ENCODE measurements at regions not wholly inside any gene's neighbourhood (a gene's known extent, or its start where the extent isn't known, plus 50 kb on each side); places are given as distances from the start of the nearest gene placed in this dataset.

- TF ChIP-seq, protein P1, sequence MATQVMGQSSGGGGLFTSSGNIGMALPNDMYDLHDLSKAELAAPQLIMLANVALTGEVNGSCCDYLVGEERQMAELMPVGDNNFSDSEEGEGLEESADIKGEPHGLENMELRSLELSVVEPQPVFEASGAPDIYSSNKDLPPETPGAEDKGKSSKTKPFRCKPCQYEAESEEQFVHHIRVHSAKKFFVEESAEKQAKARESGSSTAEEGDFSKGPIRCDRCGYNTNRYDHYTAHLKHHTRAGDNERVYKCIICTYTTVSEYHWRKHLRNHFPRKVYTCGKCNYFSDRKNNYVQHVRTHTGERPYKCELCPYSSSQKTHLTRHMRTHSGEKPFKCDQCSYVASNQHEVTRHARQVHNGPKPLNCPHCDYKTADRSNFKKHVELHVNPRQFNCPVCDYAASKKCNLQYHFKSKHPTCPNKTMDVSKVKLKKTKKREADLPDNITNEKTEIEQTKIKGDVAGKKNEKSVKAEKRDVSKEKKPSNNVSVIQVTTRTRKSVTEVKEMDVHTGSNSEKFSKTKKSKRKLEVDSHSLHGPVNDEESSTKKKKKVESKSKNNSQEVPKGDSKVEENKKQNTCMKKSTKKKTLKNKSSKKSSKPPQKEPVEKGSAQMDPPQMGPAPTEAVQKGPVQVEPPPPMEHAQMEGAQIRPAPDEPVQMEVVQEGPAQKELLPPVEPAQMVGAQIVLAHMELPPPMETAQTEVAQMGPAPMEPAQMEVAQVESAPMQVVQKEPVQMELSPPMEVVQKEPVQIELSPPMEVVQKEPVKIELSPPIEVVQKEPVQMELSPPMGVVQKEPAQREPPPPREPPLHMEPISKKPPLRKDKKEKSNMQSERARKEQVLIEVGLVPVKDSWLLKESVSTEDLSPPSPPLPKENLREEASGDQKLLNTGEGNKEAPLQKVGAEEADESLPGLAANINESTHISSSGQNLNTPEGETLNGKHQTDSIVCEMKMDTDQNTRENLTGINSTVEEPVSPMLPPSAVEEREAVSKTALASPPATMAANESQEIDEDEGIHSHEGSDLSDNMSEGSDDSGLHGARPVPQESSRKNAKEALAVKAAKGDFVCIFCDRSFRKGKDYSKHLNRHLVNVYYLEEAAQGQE (IDR thresholded peaks at IDR 0.05; ENCODE audit: insufficient replicate concordance, low read depth) = no peak
- TF ChIP-seq POLR2AphosphoS5 (IDR thresholded peaks at IDR 0.05; ENCODE audit: low read depth) (no peak), GABPA (IDR thresholded peaks at IDR 0.05; ENCODE audit: low read depth) (no peak), CTCF (IDR thresholded peaks at IDR 0.05; ENCODE audit: insufficient read depth, low read length) (no peak), SPI1 (IDR thresholded peaks at IDR 0.05; ENCODE audit: borderline replicate concordance, low read depth) (no peak)
- Histone ChIP-seq H3K27me3 (ENCODE audit: insufficient read depth, poor library complexity, severe bottlenecking) (peaks cover 8% of the 10 kb centered on the region), H3K4me3 (replicated peaks; ENCODE audit: insufficient read depth, low read length) (no peak overlapping the region), H3K27ac (replicated peaks) (no peak overlapping the region)
- DNase-seq (ENCODE audit: low read depth in 1 of 2, low spot score in 1 of 2) = no peak
These were observed 496.3 kb downstream of the CDH26 start for GRCh38 chr20:60454491-60454890.

DNA sequence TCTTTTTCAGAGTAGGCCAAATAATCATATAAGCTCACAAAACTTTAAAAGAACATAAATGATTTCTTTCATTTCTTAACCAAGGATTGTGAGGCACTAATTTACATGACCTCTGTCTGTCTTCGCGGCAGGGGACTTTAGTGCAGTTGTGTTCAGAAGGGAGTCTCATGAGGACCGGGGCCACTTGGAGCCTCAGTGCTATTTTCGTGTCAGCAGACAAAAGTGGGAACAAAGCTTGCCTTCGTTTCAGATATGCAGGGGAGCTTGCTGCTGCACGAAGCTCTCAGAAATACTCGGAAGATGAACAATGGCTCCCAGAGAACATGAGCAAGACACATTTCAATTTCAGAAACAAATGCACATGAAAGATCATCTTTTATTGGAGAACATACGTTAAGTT is 497.0 kb downstream of the CDH26 start:
- TF ChIP-seq GABPA (IDR thresholded peaks at IDR 0.05; ENCODE audit: low read depth) (no peak), POLR2AphosphoS5 (IDR thresholded peaks at IDR 0.05; ENCODE audit: low read depth) (no peak), CTCF (IDR thresholded peaks at IDR 0.05; ENCODE audit: insufficient read depth, low read length) (no peak), SPI1 (IDR thresholded peaks at IDR 0.05; ENCODE audit: borderline replicate concordance, low read depth) (no peak)
- TF ChIP-seq, protein P1 (IDR thresholded peaks at IDR 0.05; ENCODE audit: insufficient replicate concordance, low read depth) = no peak
- H3K27me3 ChIP-seq (ENCODE audit: insufficient read depth, poor library complexity, severe bottlenecking) = peaks cover 8% of the 10 kb centered on the region
- no peak for DNase-seq (ENCODE audit: low read depth in 1 of 2, low spot score in 1 of 2)
- no peak overlapping the region for H3K27ac ChIP-seq (replicated peaks)
- H3K4me3 ChIP-seq (replicated peaks; ENCODE audit: insufficient read depth, low read length) = no peak overlapping the region

GRCh38 chr20:60459212-60459611 is 501.0 kb downstream of the CDH26 start:
- TF ChIP-seq POLR2AphosphoS5 (IDR thresholded peaks at IDR 0.05; ENCODE audit: low read depth) (no peak), CTCF (IDR thresholded peaks at IDR 0.05; ENCODE audit: insufficient read depth, low read length) (no peak), GABPA (IDR thresholded peaks at IDR 0.05; ENCODE audit: low read depth) (no peak), SPI1 (IDR thresholded peaks at IDR 0.05; ENCODE audit: borderline replicate concordance, low read depth) (no peak)
- TF ChIP-seq, protein P1 (IDR thresholded peaks at IDR 0.05; ENCODE audit: insufficient replicate concordance, low read depth) = no peak
- DNase-seq (ENCODE audit: low read depth in 1 of 2, low spot score in 1 of 2) = no peak
- Histone ChIP-seq H3K27ac (replicated peaks) (no peak overlapping the region), H3K27me3 (ENCODE audit: insufficient read depth, poor library complexity, severe bottlenecking) (peaks cover 8% of the 10 kb centered on the region), H3K4me3 (replicated peaks; ENCODE audit: insufficient read depth, low read length) (no peak overlapping the region)

All from HL-60 (cell line).